HG02759 (cell line): ENCODE measurements at regions not wholly inside any gene's neighbourhood (a gene's known extent, or its start where the extent isn't known, plus 50 kb on each side); places are given as distances from the start of the nearest gene placed in this dataset.
A peak's percentile ranks its signal among the peaks of the same experiment; 100 is the strongest.
"Not testable (repeated sequence)": the region's sequence is repeated elsewhere in the genome, so short reads cannot be mapped to it uniquely, and the experiment has no call there.

ENCODE experiments used
- ATAC-seq: cut with Tn5 transposase; IDR thresholded peaks from one replicate; pipeline ENCODE4 v1.9.1; 2021; ENCODE audit warnings: mild to moderate bottlenecking, moderate library complexity; ENCODE audit not compliant: unreplicated experiment

GRCh38 chrX:54615109-54615508, 85.1 kb downstream of the GNL3L start:
- ATAC-seq, result no peak

GRCh38 chrX:54633641-54634040, 103.6 kb downstream of the GNL3L start:
- no peak for ATAC-seq

- ATAC-seq, result no peak
Measured at GRCh38 chrX:54639018-54639345, 109.0 kb downstream of the GNL3L start.

GRCh38 chrX:54639346-54640102, 109.5 kb downstream of the GNL3L start:
- peak; percentile 93 for ATAC-seq

GRCh38 chrX:54640103-54640690, 110.2 kb downstream of the GNL3L start:
- no peak for ATAC-seq

- no peak for ATAC-seq
Measured at GRCh38 chrX:54640736-54641135, 110.7 kb downstream of the GNL3L start.

GRCh38 chrX:54641530-54641929, 111.5 kb downstream of the GNL3L start:
- ATAC-seq, result no peak

- not testable (repeated sequence) for ATAC-seq
Measured at GRCh38 chrX:54647607-54648006, 117.6 kb downstream of the GNL3L start.

GRCh38 chrX:54659547-54659946, 129.5 kb downstream of the GNL3L start:
- ATAC-seq, result no peak

GRCh38 chrX:54675762-54676161, 122.3 kb downstream of the ITIH6 start:
- ATAC-seq, result no peak

- no peak for ATAC-seq
Measured at GRCh38 chrX:54695231-54695630, 102.8 kb downstream of the ITIH6 start.

- peak; percentile 92 for ATAC-seq
Measured at GRCh38 chrX:54695816-54696487, 102.1 kb downstream of the ITIH6 start.
